Retinal pigment epithelial cell (primary cell): ENCODE measurements at regions not wholly inside any gene's neighbourhood (a gene's known extent, or its start where the extent isn't known, plus 50 kb on each side); places are given as distances from the start of the nearest gene placed in this dataset.

Experiments used
- DNase-seq: peaks from one replicate; pipeline ENCODE4 v3.0.0-alpha.2; 2010; ENCODE audit warnings: low read depth
- H3K4me3 ChIP-seq: 2 replicates; pipeline ENCODE4 v1.5.1; 2011; ENCODE audit warnings: mild to moderate bottlenecking, low read length, control low read depth, moderate library complexity
- CTCF ChIP-seq: conservative IDR thresholded peaks from 2 replicates; pipeline ENCODE4 v1.5.1; 2011; ENCODE audit warnings: low read depth, low read length, control low read depth, inconsistent platforms

GRCh38 chr1:177848577-177848976, 121.3 kb downstream of the SEC16B start:
- no peak for TF ChIP-seq CTCF
- no peak overlapping the region for H3K4me3 ChIP-seq
- no peak for DNase-seq

GRCh38 chr1:177847843-177848242, 122.0 kb downstream of the SEC16B start:
- no peak for TF ChIP-seq CTCF
- H3K4me3 ChIP-seq, result no peak overlapping the region
- peak; percentile 20 for DNase-seq

- no peak overlapping the region for H3K4me3 ChIP-seq
- DNase-seq, result no peak
- no peak for TF ChIP-seq CTCF
These were observed 130.9 kb downstream of the SEC16B start for GRCh38 chr1:177838907-177839485.

- no peak for TF ChIP-seq CTCF
- no peak overlapping the region for H3K4me3 ChIP-seq
- DNase-seq, result no peak
These were observed 136.2 kb downstream of the SEC16B start for GRCh38 chr1:177833631-177834030.

GRCh38 chr1:177830531-177831135, 139.2 kb downstream of the SEC16B start:
- no peak overlapping the region for H3K4me3 ChIP-seq
- DNase-seq, result no peak
- no peak for TF ChIP-seq CTCF

GRCh38 chr1:177825276-177825901, 144.5 kb downstream of the SEC16B start:
- TF ChIP-seq CTCF, result no peak
- H3K4me3 ChIP-seq, result no peak overlapping the region
- DNase-seq, result no peak

- no peak overlapping the region for H3K4me3 ChIP-seq
These were observed 145.3 kb downstream of the SEC16B start for GRCh38 chr1:177824508-177824982.

More at GRCh38 chr1:177824508-177824982, 145.3 kb downstream of the SEC16B start:
- DNase-seq, result no peak
- TF ChIP-seq CTCF, result no peak
